Testis (tissue), 2 donors: ENCODE measurements at regions not wholly inside any gene's neighbourhood (a gene's known extent, or its start where the extent isn't known, plus 50 kb on each side); places are given as distances from the start of the nearest gene placed in this dataset.

Experiments
- CTCF ChIP-seq, 3 experiments: fragments of 450-650 bp in 2 of 3; fragments of 200-600 bp in 1 of 3; sonication (generic) in 1 of 3; IDR thresholded peaks; one replicate each; pipeline ENCODE4 v1.5.1; 2016 to 2019; ENCODE audit warnings: antibody characterized with exemption in 3 of 3, mild to moderate bottlenecking in 2 of 3, moderate library complexity in 1 of 3
- POLR2A ChIP-seq: fragments of 450-650 bp; IDR thresholded peaks from one replicate; pipeline ENCODE4 v1.6.1; 2017; ENCODE audit warnings: antibody characterized with exemption, mild to moderate bottlenecking, moderate library complexity

GRCh38 chrY:13805057-13805735, 101.5 kb downstream of the TMSB4Y start:
- TF ChIP-seq POLR2A, result no peak
- TF ChIP-seq CTCF (IDR thresholded peaks at IDR 0.05), result no peak
